Suppressor macrophage treated with lipopolysaccharide for 1 hour (primary cell): ENCODE measurements at regions not wholly inside any gene's neighbourhood (a gene's known extent, or its start where the extent isn't known, plus 50 kb on each side); places are given as distances from the start of the nearest gene placed in this dataset.

Experiments used
- DNase-seq, 3 donors: peaks; one replicate each; pipeline ENCODE4 v3.0.0-alpha.2; 2020 to 2022

DNA sequence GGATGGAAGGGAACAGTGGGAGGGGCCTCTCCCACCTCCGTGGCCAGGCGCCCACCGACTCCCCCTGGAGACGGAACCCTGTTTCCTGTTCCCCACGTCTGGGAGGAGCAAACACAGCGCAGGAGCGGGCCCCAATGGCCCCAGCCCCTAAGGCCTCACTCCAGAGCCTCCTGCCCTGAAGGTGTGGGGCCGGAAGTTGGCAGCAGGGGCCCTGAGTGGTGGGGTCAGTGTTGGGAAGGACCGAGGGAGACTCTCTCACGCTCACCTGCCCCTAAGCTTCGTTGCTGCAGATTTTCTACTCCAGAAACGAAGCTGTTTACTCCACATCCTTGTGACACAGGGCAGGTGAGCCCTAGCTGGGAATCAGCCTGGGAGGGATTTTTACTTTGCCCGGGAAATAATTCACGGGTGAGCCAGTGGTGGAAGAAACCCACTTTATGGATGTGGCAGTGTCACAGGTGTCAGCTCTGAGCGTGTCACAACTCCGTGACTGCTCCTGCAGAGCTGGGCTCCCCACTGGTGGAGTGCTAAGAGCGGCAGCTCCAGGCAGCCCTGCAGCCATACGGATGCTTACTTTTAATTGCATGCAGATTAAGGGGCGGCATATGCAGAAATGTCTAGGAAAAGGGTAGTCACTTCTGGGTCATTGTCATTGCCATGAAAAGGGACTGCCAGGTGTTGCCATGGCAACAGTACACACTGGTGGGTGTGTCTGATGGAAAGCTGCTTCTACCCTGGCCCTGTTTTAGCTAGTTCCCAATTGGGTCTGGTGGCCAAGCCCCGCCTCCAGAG is 77.5 kb upstream of the OLFM1 start:
- no peak for DNase-seq

DNA sequence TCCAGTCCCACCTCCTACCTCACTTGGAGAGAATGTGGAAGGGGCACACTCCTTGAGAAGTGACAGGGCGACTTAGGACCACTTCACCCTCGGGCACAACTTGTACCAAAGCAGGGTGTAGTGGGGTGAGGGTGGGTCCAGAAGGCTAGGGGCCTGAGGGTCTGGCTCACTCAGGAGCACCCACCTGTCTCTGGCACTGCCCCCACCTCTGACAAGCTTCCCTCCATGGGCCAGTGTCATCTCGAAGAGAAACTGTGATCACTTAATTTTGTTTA is 76.9 kb upstream of the OLFM1 start:
- DNase-seq = no peak

DNA sequence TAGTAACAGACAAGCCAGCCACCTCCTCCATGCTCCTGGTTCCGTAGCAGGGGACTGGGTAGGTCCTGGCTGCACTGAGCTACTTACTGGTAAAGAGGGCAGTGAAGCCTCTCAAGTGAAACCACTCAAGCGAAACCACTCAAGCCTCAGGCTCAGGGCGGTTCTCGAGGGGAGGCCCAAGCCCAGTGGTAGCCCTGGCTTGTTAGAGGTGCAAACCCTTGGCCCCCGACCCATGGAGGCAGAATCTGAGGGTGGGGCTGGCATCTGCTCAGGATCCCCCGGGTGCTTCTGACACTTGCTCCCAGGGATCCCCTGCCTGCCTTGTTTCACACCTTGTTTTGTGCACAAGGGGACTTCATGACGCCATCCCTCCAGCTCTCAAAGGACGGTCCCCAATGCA is 76.5 kb upstream of the OLFM1 start:
- DNase-seq = no peak

DNA sequence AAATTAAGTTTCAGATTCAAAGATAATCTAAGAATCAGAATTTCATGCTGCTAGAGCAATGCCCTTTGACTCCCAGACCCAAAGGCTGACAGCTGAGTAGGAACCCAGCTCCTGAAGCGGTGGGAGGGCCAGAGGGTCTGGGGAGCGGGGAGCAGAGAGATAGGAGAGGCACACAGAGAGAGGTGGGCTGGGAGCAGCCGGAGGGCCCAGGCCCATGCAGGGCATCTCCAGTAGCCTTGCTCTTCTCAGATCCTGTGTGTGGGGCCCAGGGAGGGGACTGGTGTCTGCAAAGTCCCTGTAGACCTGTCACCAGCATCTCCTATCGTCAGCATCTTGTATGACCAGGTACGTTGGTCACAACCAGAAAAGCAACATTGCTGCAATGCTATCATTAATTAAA is 75.3 kb upstream of the OLFM1 start:
- no peak for DNase-seq

DNA sequence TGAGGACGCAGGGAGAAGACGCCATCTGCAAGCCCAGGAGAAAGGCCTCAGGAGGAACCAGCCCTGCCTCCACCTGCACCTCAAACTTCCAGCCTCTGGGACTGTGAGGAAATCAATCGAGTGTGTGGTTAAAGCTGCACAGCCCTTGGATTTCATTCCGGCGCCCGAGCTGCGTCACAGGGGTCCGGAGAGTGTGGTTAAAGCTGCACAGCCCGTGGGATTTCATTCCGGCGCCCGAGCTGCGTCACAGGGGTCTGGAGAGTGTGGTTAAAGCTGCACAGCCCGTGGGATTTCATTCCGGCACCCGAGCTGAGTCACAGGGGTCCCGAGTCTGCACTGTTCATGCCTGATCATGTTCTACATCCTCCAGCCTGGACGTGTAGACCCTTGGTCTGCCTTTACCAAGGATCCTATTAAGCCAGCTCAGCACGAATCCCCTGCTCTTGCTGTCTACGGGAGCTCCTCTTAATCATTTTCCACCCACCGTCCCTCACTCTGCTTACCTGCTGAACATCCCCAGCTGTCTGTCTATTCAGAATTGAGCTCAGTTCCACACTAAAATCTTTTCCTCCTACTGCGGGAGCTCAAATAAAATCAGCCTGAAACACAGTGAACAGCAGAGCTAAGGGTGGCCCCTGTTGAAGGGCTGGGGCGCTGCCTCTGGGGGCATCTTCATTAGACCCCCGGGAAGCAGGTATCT is 73.0 kb upstream of the OLFM1 start:
- DNase-seq = no peak

DNA sequence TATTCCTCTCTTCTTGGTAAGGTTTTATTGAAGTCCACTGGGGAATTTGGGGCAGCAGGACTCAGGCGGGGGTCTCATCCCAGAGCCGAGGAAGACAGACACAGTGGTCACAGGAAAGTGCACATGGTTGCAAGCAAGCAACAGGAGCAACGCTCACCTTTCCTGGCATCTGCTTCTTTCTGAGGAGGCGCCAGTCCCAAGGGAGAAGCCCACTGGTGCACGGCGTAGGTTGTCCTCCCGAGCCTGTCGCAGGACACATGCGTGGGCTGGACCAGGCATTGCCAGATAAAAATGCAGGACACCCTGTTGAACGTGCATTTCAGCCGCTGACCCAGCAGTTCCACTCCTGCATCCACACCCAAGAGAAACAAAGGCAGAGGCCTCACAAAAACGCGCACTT is 72.4 kb upstream of the OLFM1 start:
- DNase-seq = no peak

DNA sequence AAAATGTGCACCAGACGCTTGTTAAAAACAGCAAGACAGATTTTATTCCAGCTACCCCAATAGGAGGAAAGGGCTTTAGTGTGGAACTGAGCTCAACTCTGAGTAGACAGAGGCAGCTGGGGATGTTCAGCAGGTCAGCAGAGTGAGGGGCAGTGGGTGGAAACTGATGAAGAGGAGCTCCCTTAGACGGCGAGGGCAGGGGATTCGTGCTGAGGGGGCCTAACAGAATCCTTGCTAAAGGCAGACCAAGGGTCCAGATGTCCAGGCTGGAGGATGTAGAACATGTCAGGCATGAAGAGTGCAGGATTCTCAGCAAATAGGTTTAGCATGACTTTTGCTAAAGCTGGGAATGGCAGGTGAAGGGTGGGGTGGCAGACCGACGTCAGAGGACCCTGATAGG is 71.9 kb upstream of the OLFM1 start:
- DNase-seq = no peak

DNA sequence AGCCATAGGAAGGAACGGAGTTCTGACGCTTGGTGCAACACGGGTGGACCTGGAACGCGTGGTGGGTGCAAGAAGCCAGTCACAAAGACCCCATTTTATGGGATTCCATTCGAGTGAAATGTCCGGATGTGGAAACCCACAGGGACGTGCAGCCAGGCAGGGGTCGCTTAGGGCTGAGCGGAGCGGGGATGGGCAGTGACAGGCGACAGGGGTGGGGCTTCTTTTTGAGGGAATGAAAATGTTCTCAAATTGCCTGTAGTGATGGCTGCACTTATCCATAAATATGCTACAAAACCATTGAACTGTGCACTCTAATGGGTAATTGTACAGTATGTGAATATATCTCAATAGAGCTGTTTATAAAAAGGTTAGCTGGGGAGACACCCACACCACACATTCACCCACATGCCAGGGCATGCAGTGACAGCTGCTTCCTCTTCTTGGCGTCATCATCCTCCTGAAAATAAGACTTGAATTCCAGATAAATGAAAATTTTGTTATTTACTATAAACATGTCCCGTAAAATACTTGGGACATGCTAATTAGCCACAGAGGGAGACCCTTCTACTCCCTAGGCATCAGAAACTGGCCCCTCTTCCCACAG is 71.3 kb upstream of the OLFM1 start:
- peak in 1 of 3 donors; percentile 10 for DNase-seq

DNA sequence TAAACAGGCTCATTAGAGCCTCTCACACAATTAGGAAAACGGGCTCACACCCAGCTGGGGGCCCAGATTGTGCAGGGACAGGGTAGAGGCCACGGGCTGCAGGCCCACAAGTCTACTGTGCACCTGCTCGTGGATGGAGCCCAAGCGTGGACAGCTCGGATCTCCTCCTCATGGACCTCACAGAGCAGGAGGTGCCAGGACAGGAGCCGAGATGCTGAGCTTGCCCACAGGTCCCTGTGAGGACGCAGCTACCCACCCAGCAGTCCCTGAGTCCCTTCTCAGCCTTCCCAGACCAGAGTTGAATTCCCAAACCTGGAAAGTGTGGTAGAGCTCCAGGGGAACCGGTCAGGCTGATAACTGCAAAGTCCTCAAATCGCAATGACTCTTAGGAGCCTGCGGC is 70.6 kb upstream of the OLFM1 start:
- DNase-seq = no peak

DNA sequence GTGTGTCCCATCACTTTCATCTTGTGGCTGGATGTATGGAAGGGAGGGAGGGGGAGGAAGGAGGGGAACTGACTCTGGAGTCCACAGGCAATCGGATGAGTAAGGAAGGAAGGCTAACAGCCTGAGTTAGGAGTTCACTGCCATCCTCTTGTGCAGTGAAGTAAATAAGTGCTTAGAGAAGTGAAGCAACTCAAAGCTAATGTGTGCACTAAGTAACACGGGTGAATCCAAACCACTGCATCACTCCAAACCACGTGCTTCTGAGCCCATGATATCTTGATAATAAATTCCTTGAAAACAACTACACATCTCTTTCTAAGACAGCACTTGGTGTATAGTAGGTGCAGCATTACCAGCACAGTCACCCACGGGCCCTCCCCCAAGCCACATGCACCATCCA is 69.6 kb upstream of the OLFM1 start:
- DNase-seq = peak in 1 of 3 donors; percentile 4

DNA sequence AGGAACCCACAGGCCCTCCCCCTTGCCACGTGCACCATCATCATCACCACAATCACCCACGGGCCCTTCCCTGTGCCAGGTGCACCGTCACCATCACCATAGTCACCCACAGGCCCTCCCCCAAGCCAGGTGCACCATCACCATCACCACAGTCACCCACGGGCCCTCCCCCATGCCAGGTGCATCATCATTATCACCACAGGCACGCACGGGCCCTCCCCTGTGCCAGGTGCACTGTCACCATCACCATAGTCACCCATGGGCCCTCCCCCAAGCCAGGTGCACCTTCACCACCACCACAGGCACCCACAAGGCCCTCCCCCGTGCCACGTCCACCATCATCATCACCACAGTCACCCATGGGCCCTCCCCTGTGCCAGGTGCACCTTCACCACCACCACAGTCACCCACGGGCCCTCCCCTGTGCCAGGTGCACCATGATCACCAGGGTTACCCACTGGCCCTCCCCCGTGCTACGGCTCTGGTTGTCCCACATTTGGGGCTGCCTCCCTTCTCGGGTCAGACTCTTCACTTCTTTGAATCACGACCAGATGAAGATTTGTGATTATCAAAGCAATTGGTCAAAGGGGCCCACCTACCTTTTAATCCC is 69.1 kb upstream of the OLFM1 start:
- no peak for DNase-seq

DNA sequence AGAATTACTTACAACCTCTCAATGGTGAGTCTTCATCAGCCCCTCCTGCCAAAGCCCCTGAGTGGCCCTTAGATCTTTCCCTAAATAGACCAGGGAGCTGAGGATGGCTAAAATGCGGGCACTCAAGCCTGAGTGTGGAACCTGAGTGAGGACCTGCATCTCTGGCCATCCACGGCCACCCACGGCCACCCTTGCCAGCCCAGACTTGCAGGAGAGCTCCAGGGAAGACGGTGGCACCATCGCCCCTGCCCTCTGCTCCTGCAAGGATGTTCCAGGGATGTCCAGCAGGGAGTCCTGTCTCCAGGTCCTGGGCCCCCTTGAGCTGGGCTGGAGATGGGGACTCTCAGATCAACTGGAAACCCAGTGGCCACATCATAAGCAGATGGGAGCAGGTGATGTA is 68.2 kb upstream of the OLFM1 start:
- DNase-seq = no peak

DNA sequence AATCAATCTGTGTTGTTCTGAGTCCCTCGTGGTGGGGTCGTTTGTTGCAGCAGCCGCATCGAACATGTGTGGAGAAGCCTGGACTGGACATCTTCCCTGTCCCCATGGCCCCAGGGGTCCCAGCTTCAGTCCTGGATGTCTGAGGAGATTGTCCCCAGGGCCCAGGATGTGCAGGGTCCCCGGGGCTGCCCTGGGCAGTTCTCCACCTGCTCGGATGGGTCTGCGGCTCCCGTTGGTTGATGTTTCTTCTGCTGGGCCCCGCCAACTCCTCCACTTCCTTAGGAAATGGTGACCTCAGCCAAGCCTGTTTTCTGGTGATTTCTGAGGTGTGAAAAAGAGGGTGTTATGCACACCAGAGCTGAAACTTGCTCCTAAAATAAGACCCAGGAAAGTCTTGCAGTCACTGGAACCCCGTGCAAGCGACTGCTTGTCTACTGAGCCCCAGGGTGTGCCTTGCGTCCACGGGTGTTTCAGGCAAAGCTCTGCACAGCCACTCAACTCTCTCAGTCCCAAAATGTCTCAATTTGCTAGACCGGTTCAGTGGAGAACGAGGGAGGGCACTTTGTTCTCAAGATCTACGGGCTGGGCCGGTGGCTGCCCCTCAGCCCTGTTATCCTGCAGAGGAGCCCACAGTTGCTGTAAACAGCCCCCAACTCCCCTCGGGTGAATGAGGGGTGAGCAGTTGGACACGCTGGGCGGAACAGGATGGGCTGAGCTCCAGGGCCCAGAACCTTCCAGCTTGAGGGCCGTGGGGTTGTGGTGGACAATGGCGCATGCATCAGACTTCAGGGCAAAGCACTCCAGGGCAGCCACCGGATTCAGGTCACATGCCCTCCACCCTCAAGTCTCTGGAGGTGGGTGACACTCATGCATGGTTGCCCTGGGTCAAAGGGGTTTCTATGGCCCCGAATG is 66.7 kb upstream of the OLFM1 start:
- DNase-seq = no peak

DNA sequence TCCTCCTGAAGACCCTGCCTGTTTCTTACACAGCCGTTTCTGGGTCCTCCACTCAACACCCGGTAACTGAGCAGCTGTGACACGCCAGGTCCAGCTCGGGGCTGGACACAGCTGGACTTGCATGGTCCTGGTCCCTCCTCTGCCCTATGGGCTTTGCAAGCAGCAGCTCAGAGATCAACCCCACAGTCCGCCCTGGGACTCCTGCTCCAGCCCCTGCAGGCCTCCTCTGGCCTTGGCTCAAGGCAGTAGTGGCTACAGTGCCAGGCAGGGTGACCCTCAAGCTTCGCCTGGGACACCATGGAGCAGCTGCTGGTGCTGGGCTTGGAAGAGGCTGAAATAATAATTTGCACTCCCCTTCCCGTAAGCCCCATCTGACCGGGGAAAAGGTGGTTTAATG is 66.1 kb upstream of the OLFM1 start:
- no peak for DNase-seq

DNA sequence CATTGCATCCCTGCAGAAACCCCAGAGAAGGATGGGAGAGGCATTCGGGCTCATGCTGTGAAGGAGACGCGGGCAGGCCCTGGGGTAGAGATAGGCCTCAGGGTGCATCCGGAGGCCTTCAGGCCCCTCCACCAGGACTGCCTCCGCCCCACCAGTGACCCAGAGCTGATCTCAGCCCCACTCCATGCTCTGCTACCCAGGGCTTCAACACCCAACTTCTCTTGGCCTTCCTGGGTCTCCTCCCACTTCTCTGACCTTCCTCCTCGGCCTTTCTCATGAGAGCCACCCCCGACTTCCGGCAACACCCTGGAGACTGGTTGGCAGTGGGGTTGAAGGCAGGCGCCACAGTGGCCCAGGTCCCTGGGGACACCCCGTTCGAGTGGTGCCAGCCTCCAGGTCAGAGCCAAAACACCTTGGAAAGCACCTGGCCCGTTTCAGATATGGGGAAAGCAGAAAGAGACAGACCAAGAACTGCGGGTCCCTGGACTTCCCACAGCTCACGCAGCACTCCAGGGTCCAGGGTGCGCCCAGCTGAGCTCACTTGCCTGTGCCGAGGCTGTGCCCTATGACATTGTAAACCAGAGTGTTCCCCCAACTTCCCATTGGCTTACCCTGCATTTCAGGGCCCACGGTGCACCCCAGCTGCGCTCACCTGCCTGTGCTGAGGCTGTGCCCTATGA is 65.1 kb upstream of the OLFM1 start:
- DNase-seq = no peak

DNA sequence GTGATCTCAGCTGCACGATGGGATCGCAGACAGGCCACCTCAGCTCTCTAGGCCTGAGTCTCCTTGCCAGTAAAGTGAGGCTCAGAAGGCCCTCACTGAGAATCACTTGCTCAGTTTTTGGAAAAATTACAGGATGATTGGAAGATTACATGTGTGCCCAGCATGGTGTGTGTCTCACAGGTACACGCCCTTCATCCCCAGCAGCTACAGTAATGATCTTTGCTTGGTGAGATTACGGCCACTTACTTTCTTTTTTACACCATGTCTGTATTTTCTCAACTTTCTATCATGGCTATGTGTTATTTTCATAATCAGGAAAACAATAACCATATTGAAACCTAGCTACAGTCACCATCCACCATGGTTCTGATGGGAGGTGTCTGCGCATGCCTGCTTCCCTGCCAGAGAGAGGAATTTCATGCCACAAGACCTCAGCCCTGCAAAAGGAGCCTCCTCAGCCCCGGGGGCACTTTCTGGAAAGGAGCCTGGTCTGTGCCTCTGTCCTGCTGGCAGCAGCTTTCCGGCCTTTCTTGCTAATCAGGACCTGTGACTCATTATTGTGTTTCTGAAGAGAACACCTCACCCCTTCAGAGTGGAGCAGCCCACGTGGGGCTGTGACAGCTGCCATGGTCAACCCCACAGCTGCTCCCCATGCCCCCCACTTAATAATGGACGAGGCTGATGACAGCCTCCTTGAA is 64.2 kb upstream of the OLFM1 start:
- DNase-seq = no peak

DNA sequence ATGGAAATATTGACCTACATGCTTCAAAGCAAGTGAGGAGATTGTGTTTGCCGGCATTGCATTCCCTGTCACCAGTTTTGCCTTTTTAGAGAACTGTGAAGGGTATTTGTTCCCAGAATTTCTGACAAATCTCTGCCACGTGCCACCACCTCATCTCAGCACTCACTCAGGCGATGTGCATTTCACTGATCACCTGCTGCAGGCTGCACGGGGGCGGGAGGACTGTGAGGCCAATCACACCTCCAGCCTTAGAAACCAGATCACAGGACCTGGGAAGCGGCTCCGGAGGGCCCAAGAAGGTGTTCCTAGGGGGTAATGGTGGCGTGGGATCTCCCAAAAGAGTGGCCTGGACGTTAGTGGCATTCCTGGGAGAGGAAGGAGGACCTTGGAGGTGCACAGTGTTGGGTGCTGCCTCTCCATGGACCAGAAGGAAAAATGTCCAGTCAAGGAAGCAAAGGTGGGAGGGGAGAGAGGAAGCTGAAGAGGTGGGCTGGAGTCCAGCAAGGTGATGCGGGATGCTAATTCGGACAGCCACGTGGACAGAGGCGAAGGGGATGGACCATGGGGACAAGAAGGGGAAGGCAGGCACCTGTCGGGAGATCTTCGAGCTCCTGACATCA is 63.6 kb upstream of the OLFM1 start:
- DNase-seq = no peak

DNA sequence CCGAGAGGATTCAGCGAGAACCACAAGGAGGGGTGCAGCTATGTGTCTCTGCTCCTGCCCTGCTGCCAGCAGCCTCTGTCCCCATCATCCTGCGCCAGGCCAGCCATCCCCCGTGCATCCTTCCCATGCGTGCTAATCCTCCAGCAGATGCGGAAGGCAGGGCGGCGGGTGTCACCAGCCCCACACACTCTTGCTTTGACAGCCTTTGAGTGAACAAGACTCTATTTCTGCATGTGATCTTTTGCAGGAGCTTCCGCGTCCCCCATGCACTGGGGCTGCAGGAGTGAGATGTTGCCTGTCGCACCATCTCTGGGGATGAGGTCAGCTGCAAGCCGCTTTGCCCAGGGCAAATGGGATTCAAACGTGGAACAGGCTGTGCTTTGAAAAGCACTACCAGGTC is 58.0 kb upstream of the OLFM1 start:
- no peak for DNase-seq

DNA sequence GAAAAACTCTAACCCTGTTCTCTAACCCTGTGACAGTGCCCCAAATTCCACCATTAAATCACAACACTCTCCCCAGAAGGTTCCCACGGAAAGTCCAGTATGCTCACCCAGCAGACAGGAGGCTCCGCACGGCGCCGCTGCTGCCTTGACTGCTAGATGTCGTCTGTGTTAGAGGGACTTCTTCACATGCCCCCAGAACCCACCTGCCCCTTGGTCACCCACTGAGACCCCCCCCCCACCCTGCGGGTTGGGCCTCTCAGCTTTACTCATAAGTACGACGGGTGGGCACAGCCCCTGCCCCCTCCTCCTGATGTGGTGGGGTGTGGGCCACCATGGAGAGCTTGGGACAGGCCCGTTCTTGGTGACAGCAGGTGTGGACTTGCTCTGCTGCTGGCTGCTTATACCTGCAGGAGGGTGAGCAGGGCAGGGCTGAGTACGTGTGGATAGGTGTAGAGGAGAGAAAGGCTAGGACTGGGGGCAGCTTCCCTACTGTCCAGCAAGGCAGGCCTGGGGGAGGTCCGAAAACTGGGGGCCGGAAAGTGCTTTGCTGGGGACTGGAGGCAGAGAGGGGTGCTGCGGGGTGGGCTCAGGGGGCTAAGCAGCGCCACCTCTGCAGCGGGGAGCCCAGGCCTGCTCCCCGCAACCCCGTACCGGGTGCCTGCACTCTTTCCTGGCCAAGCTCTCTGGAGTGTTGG is 57.5 kb upstream of the OLFM1 start:
- DNase-seq = no peak

DNA sequence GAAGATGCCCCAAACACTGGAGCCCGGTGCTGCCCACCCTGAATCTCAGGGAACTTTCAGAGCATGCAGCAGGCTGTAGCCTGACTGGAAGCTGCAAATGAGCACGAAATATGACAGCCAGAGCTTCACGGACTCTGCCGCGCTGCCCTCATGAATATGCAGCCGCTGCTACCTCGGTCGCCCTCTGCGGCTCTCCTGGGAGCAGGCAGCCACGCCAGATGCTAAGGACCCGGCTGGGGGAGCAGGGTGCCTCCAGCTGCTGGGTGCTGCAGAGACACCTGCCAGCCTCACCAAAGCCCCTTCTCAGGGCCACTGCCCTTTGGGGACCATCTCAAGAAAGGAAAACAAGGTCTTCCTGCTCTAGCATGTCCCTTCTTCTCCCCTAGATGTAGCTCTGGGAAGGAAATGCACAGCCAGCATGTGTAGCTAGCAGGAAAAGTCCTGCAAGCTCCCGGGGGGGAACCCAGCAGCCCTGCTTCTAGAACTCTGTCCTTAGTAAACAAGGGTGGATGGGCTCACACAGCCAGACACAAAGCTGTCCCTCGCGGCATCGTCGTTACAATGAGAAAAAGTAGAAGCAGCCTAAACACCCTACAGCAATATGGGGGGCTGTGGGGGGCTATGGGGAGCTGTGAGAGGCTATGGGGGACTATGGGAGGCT is 56.8 kb upstream of the OLFM1 start:
- no peak for DNase-seq
